SK-N-SH (cell line): ENCODE measurements at regions not wholly inside any gene's neighbourhood (a gene's known extent, or its start where the extent isn't known, plus 50 kb on each side); places are given as distances from the start of the nearest gene placed in this dataset.

ENCODE experiments used
- CTCF ChIA-PET: fragments of 300-600, 350-600 bp; formaldehyde crosslinking; extraction: SDS; loops from one replicate; lab custom pipeline; 2021; lab: Yijun Ruan, JAX
- POLR2A ChIA-PET: fragments of 350-600 bp; sonication (Branson Sonifier 250); formaldehyde crosslinking; extraction: SDS; loops from one replicate; lab custom pipeline; 2020; ENCODE audit warnings: antibody characterized with exemption, inconsistent platforms; lab: Yijun Ruan, JAX
- DNase-seq: peaks from one replicate; pipeline ENCODE4 v3.0.0; 2012
- H2AFZ ChIP-seq: fragments of 200-600 bp; sonication (generic); 2 replicates; pipeline ENCODE4 v1.8.1; 2016; ENCODE audit warnings: antibody characterized with exemption, mild to moderate bottlenecking, low read depth
- H3F3A ChIP-seq: fragments of 200-600 bp; sonication (generic); replicated peaks from 2 replicates; pipeline ENCODE3; 2016; ENCODE audit warnings: antibody characterized with exemption, mild to moderate bottlenecking; ENCODE audit not compliant: insufficient read depth
- H3K27ac ChIP-seq, 2 experiments: fragments of 200-500 bp in 1 of 2; fragments of 200-600 bp in 1 of 2; sonication (Bioruptor generic) in 1 of 2; sonication (generic), shearing (Covaris generic) in 1 of 2; 2 replicates each; pipeline versions ENCODE4 v1.5.1 to v1.6.1; 2014 to 2016; ENCODE audit warnings: low read depth in 2 of 2, inconsistent platforms in 1 of 2, low read length in 1 of 2, mild to moderate bottlenecking in 1 of 2, mixed read lengths in 1 of 2
- H3K27me3 ChIP-seq: fragments of 200-600 bp; sonication (generic), shearing (Covaris generic); 2 replicates; pipeline ENCODE4 v1.6.1; 2016; ENCODE audit warnings: mixed run types; ENCODE audit not compliant: insufficient read depth
- H3K36me3 ChIP-seq, 2 experiments: fragments of 200-500 bp in 1 of 2; fragments of 200-600 bp in 1 of 2; sonication (Bioruptor generic) in 1 of 2; sonication (generic) in 1 of 2; replicated peaks in 1 of 2; 2 replicates each; pipeline versions ENCODE3 to v1.5.1; 2014 to 2016; ENCODE audit warnings: low read length in 1 of 2, mild to moderate bottlenecking in 1 of 2; ENCODE audit not compliant: insufficient read depth in 2 of 2, control insufficient read depth in 1 of 2
- H3K4me1 ChIP-seq, 2 experiments: fragments of 200-500 bp in 1 of 2; fragments of 200-600 bp in 1 of 2; sonication (Bioruptor generic) in 1 of 2; sonication (generic), shearing (Covaris generic) in 1 of 2; 2 replicates each; pipeline versions ENCODE4 v1.5.1 to v1.6.1; 2014 to 2016; ENCODE audit warnings: low read depth in 1 of 2, low read length in 1 of 2, mixed run types in 1 of 2; ENCODE audit not compliant: insufficient read depth in 2 of 2, control insufficient read depth in 1 of 2
- H3K4me2 ChIP-seq: fragments of 200-600 bp; sonication (generic), shearing (Covaris generic); 2 replicates; pipeline ENCODE4 v1.6.1; 2017; ENCODE audit warnings: mixed run types
- H3K4me3 ChIP-seq, 2 experiments: fragments of 200-500 bp in 1 of 2; fragments of 200-600 bp in 1 of 2; sonication (Bioruptor generic) in 1 of 2; sonication (generic), shearing (Covaris generic) in 1 of 2; 2 replicates each; pipeline versions ENCODE4 v1.5.1 to v1.8.1; 2014 to 2016; ENCODE audit warnings: low read depth in 2 of 2, inconsistent platforms in 1 of 2, low read length in 1 of 2, mild to moderate bottlenecking in 1 of 2, mixed read lengths in 1 of 2, moderate library complexity in 1 of 2
- H3K79me2 ChIP-seq: fragments of 200-600 bp; sonication (generic); 2 replicates; pipeline ENCODE4 v1.8.1; 2017; ENCODE audit warnings: mild to moderate bottlenecking; ENCODE audit not compliant: insufficient read depth
- H3K9ac ChIP-seq: fragments of 200-600 bp; sonication (generic); 2 replicates; pipeline ENCODE4 v1.6.1; 2017; ENCODE audit warnings: mixed run types
- H3K9me2 ChIP-seq: fragments of 200-600 bp; sonication (generic); 2 replicates; pipeline ENCODE4 v1.6.1; 2017; ENCODE audit warnings: mixed run types
- H3K9me3 ChIP-seq: fragments of 200-600 bp; sonication (generic); 2 replicates; pipeline ENCODE4 v1.6.1; 2017; ENCODE audit warnings: mixed run types, mild to moderate bottlenecking, moderate library complexity
- H4K20me1 ChIP-seq: fragments of 200-600 bp; sonication (generic); 2 replicates; pipeline ENCODE4 v1.6.1; 2017; ENCODE audit warnings: mild to moderate bottlenecking, mixed run types; ENCODE audit not compliant: insufficient read depth
- EP300 ChIP-seq, 2 experiments: IDR thresholded peaks; 2 replicates each; pipeline versions ENCODE4 v1.4.0 to v1.6.1; 2012; ENCODE audit warnings: borderline replicate concordance in 1 of 2, low read depth in 1 of 2, low read length in 1 of 2
- FOXJ3 ChIP-seq: sonication (generic); formaldehyde crosslinking; IDR thresholded peaks from 2 replicates; pipeline ENCODE4 v1.5.1; 2020; ENCODE audit warnings: mild to moderate bottlenecking, missing genetic modification reagents
- FOXM1 ChIP-seq: IDR thresholded peaks from 2 replicates; pipeline ENCODE4 v1.4.0; 2012; ENCODE audit warnings: low read depth, mild to moderate bottlenecking
- GATA2 ChIP-seq: sonication (generic); formaldehyde crosslinking; IDR thresholded peaks from 2 replicates; pipeline ENCODE4 v1.5.0; 2020; ENCODE audit warnings: mild to moderate bottlenecking, missing genetic modification reagents
- JUND ChIP-seq: IDR thresholded peaks from 2 replicates; pipeline ENCODE4 v1.4.0; 2012
- MEF2A ChIP-seq: IDR thresholded peaks from 2 replicates; pipeline ENCODE4 v1.4.0; 2012; ENCODE audit warnings: low read depth, borderline replicate concordance
- MXI1 ChIP-seq: IDR thresholded peaks from 2 replicates; pipeline ENCODE4 v1.6.1; 2012; ENCODE audit warnings: mild to moderate bottlenecking, low read depth, low read length, improper control_type of control experiment
- NRF1 ChIP-seq: IDR thresholded peaks from 2 replicates; pipeline ENCODE4 v1.6.1; 2012; ENCODE audit warnings: low read depth, mild to moderate bottlenecking, low read length
- POLR2AphosphoS5 ChIP-seq: IDR thresholded peaks from 2 replicates; pipeline ENCODE4 v1.6.1; 2012; ENCODE audit warnings: low read depth, low read length
- RAD21 ChIP-seq: IDR thresholded peaks from 2 replicates; pipeline ENCODE4 v1.6.1; 2012; ENCODE audit warnings: mild to moderate bottlenecking, low read length
- RFX5 ChIP-seq: IDR thresholded peaks from 2 replicates; pipeline ENCODE4 v1.6.1; 2012; ENCODE audit warnings: mild to moderate bottlenecking, improper control_type of control experiment, low read length
- RXRA ChIP-seq: IDR thresholded peaks from 2 replicates; pipeline ENCODE4 v1.4.0; 2012; ENCODE audit warnings: low read depth, mild to moderate bottlenecking, borderline replicate concordance
- SIN3A ChIP-seq: IDR thresholded peaks from 2 replicates; pipeline ENCODE4 v1.6.1; 2012; ENCODE audit warnings: low read depth, mild to moderate bottlenecking, low read length, moderate library complexity, borderline replicate concordance
- SMC3 ChIP-seq: IDR thresholded peaks from 2 replicates; pipeline ENCODE4 v1.6.1; 2012; ENCODE audit warnings: low read depth, low read length, improper control_type of control experiment
- TAF1 ChIP-seq: IDR thresholded peaks from 2 replicates; pipeline ENCODE4 v1.6.1; 2012; ENCODE audit warnings: low read depth, mild to moderate bottlenecking, low read length, moderate library complexity, borderline replicate concordance
- TCF12 ChIP-seq: IDR thresholded peaks from 2 replicates; pipeline ENCODE4 v1.4.0; 2012
- TEAD4 ChIP-seq: IDR thresholded peaks from 2 replicates; pipeline ENCODE4 v1.4.0; 2012; ENCODE audit warnings: mild to moderate bottlenecking, borderline replicate concordance; ENCODE audit not compliant: insufficient read depth
- YY1 ChIP-seq: IDR thresholded peaks from 2 replicates; pipeline ENCODE4 v1.4.0; 2012; ENCODE audit warnings: low read depth, mild to moderate bottlenecking
- WGBS: methylation state at CpG from one replicate; pipeline ENCODE4 v1.1.6; 2017; ENCODE audit warnings: low lambda C conversion rate; 5-methylcytosine and 5-hydroxymethylcytosine counted together
- TF ChIP-seq, protein P1 (sequence below): IDR thresholded peaks from 2 replicates; pipeline ENCODE4 v1.6.1; 2012; ENCODE audit warnings: mild to moderate bottlenecking, low read depth, low read length, moderate library complexity
- TF ChIP-seq, protein P2 (sequence below): fragments of 150-350 bp; IDR thresholded peaks from 2 replicates; pipeline ENCODE4 v1.6.1; 2016; ENCODE audit warnings: mild to moderate bottlenecking, low read depth, low read length
- TF ChIP-seq, protein P3 (sequence below): IDR thresholded peaks from 2 replicates; pipeline ENCODE4 v1.4.0; 2012; ENCODE audit warnings: low read depth, borderline replicate concordance
- TF ChIP-seq, protein P4 (sequence below): fragments of 150-350 bp; IDR thresholded peaks from 2 replicates; pipeline ENCODE4 v1.6.1; 2017; ENCODE audit warnings: antibody characterized with exemption, low read length, low read depth, borderline replicate concordance

DNA sequence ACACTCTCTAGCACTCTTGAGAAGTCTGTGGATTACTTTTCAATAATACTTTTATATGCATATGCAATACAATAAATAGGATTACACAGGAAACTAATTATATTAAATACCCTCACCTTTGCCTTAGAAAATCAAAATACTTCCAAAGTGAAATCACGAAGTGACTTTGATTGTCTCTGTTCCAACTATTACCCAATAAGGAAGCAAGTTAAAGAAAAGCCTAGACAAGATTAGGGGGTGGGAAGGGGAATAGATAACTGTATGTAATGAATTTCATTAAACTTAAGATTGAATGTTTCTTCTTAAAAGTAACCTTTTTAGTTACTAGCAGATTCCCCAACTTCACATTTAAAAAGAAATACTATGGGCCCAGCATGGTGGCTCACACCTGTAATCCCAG, 66.6 kb upstream of the SOX4 start:
- Histone ChIP-seq H3K79me2 (no peaks in the 10 kb centered on the region), H3K4me2 (no peak overlapping the region), H2AFZ (no peak overlapping the region), H3K27me3 (no peaks in the 10 kb centered on the region; the same call in 1 of the 2 replicates), H4K20me1 (no peaks in the 10 kb centered on the region), H3K27ac (no peak overlapping the region), H3K9me2 (no peaks in the 10 kb centered on the region), H3K9me3 (no peaks in the 10 kb centered on the region), H3K9ac (no peak overlapping the region), H3K36me3 (no peaks in the 10 kb centered on the region), H3K4me1 (peaks cover 0 to 15% of the 10 kb centered on the region in 2 experiments; a peak in 2 of 4 replicates), H3F3A (no peaks in the 10 kb centered on the region), H3K4me3 (no peak overlapping the region)
- 69% methylated on average over 1 of the region's 1 CpG for WGBS
- no peak for DNase-seq
- CTCF ChIA-PET, result no interaction called here
- POLR2A ChIA-PET, result no interaction called here
- TF ChIP-seq EP300 (IDR thresholded peaks at IDR 0.05; ENCODE audit: borderline replicate concordance in 1 of 2, low read depth in 1 of 2, low read length in 1 of 2) (no peak), JUND (no peak), FOXJ3 (CRISPR knock-in tag) (no peak), TEAD4 (no peak), FOXM1 (no peak), YY1 (no peak), GATA2 (no peak), POLR2AphosphoS5 (no peak), RXRA (no peak), TAF1 (no peak), NRF1 (no peak), SMC3 (no peak), MEF2A (no peak)
- TF ChIP-seq, protein P1, sequence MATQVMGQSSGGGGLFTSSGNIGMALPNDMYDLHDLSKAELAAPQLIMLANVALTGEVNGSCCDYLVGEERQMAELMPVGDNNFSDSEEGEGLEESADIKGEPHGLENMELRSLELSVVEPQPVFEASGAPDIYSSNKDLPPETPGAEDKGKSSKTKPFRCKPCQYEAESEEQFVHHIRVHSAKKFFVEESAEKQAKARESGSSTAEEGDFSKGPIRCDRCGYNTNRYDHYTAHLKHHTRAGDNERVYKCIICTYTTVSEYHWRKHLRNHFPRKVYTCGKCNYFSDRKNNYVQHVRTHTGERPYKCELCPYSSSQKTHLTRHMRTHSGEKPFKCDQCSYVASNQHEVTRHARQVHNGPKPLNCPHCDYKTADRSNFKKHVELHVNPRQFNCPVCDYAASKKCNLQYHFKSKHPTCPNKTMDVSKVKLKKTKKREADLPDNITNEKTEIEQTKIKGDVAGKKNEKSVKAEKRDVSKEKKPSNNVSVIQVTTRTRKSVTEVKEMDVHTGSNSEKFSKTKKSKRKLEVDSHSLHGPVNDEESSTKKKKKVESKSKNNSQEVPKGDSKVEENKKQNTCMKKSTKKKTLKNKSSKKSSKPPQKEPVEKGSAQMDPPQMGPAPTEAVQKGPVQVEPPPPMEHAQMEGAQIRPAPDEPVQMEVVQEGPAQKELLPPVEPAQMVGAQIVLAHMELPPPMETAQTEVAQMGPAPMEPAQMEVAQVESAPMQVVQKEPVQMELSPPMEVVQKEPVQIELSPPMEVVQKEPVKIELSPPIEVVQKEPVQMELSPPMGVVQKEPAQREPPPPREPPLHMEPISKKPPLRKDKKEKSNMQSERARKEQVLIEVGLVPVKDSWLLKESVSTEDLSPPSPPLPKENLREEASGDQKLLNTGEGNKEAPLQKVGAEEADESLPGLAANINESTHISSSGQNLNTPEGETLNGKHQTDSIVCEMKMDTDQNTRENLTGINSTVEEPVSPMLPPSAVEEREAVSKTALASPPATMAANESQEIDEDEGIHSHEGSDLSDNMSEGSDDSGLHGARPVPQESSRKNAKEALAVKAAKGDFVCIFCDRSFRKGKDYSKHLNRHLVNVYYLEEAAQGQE, result no peak
- TF ChIP-seq, protein P2, sequence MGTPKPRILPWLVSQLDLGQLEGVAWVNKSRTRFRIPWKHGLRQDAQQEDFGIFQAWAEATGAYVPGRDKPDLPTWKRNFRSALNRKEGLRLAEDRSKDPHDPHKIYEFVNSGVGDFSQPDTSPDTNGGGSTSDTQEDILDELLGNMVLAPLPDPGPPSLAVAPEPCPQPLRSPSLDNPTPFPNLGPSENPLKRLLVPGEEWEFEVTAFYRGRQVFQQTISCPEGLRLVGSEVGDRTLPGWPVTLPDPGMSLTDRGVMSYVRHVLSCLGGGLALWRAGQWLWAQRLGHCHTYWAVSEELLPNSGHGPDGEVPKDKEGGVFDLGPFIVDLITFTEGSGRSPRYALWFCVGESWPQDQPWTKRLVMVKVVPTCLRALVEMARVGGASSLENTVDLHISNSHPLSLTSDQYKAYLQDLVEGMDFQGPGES, result no peak

DNA sequence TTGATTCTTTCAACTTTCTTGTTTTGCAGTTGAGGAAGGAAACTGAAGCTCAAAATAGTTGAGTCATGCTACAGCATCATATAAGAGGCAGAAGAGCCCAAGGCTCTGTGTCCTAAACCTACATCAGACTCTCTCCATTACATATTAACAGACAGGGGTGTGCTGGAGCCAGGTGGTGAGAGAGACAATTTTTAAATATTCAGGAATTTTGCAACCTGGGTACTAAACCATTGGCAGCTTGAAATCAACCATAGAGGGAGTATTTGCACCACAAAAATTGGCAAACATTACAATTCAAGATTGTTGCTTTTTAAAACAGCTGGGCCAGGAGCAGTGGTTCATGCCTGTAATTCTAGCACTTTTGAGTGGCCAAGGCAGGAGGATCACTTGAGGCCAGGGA, 65.8 kb upstream of the SOX4 start:
- no peak for DNase-seq
- Histone ChIP-seq H3K79me2 (no peaks in the 10 kb centered on the region), H3K9ac (no peak overlapping the region), H3F3A (no peaks in the 10 kb centered on the region), H3K27me3 (no peaks in the 10 kb centered on the region; the same call in 1 of the 2 replicates), H3K36me3 (no peaks in the 10 kb centered on the region), H3K9me3 (no peaks in the 10 kb centered on the region), H4K20me1 (no peaks in the 10 kb centered on the region), H3K4me3 (no peak overlapping the region), H3K27ac (no peak overlapping the region), H3K4me2 (no peak overlapping the region), H3K4me1 (peaks cover 0 to 13% of the 10 kb centered on the region in 2 experiments; a peak in 2 of 4 replicates), H3K9me2 (no peaks in the 10 kb centered on the region), H2AFZ (no peak overlapping the region)
- POLR2A ChIA-PET, result no interaction called here
- CTCF ChIA-PET, result interaction anchor here (1.6 kb wide), 1 partner anchor 11 kb away, joined by 4 read pairs; no protein-coding TSS in a partner anchor
- TF ChIP-seq, protein P3, sequence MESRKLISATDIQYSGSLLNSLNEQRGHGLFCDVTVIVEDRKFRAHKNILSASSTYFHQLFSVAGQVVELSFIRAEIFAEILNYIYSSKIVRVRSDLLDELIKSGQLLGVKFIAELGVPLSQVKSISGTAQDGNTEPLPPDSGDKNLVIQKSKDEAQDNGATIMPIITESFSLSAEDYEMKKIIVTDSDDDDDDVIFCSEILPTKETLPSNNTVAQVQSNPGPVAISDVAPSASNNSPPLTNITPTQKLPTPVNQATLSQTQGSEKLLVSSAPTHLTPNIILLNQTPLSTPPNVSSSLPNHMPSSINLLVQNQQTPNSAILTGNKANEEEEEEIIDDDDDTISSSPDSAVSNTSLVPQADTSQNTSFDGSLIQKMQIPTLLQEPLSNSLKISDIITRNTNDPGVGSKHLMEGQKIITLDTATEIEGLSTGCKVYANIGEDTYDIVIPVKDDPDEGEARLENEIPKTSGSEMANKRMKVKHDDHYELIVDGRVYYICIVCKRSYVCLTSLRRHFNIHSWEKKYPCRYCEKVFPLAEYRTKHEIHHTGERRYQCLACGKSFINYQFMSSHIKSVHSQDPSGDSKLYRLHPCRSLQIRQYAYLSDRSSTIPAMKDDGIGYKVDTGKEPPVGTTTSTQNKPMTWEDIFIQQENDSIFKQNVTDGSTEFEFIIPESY, result no peak
- TF ChIP-seq RFX5, result no peak
- no peak for TF ChIP-seq MEF2A
- TF ChIP-seq RXRA, result no peak
- no peak for TF ChIP-seq TEAD4
- no peak for TF ChIP-seq MXI1
- TF ChIP-seq GATA2, result no peak
- no peak for TF ChIP-seq RAD21
- TF ChIP-seq SIN3A, result no peak
- no peak for TF ChIP-seq TCF12
- TF ChIP-seq, protein P4, sequence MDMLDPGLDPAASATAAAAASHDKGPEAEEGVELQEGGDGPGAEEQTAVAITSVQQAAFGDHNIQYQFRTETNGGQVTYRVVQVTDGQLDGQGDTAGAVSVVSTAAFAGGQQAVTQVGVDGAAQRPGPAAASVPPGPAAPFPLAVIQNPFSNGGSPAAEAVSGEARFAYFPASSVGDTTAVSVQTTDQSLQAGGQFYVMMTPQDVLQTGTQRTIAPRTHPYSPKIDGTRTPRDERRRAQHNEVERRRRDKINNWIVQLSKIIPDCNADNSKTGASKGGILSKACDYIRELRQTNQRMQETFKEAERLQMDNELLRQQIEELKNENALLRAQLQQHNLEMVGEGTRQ, result no peak
